HG03280 (cell line): ENCODE measurements at regions not wholly inside any gene's neighbourhood (a gene's known extent, or its start where the extent isn't known, plus 50 kb on each side); places are given as distances from the start of the nearest gene placed in this dataset.

Source experiments
- ATAC-seq: cut with Tn5 transposase; IDR thresholded peaks from one replicate; pipeline ENCODE4 v1.9.1; 2021; ENCODE audit warnings: mild to moderate bottlenecking, moderate library complexity; ENCODE audit not compliant: unreplicated experiment

DNA sequence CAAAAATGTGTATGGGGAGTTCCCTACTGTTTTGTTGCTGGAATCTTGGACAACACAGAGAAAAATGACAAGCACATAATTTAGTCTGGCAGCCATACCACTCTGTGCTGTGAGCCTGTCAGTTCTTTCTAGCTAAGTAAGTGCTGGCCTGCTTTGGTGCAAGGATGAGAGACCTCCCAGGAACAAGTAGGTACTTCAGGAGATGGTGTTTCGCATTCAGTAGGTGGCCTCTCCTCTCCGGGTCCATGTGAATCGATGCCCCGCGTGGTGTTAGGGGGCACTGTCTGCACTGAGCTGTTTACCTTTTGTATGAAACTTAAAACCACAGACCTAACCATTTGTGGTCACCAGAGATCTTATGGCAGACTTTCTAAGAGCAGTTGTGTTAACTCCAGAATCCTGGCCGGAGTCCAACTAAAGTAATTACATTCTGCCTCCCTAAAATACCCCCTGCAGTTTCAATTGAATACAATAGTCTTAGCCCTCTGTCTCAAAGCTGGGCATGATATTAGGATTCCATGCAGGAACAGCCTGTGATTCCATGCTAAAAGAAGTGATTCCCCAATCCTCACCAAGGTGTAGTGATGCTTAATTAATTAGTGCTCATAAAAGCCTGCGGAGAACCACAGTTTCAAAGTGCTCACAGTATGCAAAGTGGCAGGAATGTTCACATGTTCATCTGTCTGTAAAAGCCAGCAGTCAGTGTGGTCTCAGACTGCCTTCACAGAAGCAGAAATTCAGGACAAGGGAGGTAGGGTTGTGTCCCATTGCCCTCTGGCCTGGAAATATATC is 64.2 kb downstream of the LLPH start:
- no peak for ATAC-seq

DNA sequence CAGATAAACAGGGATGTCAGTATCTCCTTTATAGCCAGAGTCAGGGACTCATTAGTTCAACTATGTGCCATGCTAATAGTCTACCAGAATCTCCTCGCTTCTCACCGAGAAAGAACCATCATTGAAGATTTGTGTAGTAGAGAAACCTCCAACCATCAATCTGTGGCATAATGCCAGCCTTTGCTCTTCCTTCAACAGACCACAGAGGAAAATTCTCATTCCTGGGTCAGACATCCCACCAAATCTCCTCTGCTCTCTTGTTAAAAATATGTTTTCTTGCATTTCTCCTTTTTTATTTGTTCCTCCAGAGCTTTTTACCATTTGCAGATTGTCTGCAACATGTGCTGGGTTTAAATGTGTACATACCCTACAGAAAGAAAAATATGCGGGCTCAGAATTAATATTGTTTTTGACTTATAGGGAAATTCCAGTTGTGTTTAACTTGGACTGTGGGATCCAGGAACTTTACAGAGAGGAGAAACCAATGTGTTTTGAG is 64.9 kb downstream of the LLPH start:
- no peak for ATAC-seq

DNA sequence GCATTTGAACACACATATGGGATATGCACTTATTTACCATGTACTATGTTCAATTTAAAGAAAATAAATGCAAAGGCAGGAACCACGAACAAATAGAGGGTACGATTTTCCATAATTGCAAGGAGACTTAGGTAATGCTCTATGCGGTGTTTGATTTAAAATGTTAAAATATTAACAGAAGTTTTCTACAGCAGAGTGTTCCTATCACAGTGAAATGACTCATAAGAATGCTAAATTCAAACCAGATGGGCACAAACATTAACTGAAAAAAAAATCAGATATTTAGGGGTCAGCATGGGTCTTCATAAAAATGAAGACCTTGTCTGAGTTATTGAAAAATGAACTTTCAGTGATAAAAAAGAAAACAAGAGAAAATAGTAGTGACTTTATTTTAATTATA is 65.4 kb downstream of the LLPH start:
- no peak for ATAC-seq

DNA sequence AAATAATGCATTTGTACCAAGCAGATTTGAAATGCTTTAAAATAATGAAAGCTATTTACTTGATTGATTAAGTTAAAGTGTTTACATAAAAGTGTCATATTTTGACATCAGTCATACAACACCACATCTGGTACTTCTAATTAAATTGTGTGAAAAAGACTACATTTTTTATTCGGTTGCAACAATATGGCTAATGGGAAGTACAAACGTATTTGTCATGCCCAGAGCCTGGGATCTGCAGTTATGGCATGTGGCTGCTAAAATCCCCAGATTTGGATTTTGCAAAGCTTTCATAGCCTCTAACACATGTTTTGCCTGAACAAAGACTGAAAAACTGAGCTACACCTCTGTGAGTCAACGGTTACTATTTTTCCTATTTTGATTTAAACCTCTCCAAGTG is 66.6 kb downstream of the LLPH start:
- no peak for ATAC-seq

DNA sequence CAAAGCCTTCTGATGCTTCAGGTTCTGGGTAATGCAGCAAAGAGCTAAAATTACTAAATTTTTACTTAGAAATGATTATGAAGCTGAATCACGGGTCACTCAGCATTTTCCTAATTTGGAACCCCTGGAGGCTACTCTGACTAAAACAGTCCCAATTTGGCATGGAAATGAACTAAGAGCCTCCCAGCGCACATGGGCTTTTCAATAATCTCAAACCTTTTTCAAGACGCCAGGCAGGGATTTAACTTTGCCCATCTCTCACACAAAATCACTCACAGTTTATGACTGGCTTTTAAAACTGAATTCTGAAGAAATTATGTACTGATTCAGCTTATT is 68.3 kb downstream of the LLPH start:
- ATAC-seq, result no peak

DNA sequence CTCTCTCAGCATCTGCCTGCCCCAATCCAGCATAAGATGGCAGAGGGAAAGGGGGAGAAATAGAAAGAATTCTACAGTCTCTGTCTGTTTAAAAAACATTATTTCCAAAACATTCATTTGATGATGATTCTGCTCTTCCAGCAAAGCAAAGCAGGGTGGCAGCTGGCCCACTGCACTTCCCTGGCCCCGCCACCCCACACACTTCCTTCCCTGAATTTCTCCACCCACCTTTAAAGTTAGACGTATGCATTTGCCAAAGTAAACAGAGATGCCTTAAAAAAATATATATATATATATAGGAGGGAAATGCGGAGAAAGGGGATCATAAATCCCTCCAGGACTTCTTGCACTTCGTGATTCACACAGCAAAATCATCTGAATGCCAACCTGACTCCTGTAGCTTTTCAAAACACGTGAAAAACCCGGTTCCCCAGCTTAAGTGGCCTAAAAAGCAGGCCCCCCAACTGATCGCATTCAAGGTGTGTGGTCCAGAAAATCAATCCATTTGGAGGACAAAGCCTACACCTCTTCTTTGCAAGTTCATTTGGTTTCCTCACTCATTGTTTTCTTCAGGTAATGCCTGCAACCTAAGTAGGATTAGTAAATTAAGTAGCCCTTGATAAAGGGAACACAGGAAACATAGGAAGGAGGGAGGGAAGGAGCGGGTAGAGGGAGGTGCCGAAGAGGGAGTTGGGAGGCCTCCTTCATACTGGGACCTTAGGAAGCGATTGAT is 68.8 kb downstream of the LLPH start:
- ATAC-seq, result no peak

DNA sequence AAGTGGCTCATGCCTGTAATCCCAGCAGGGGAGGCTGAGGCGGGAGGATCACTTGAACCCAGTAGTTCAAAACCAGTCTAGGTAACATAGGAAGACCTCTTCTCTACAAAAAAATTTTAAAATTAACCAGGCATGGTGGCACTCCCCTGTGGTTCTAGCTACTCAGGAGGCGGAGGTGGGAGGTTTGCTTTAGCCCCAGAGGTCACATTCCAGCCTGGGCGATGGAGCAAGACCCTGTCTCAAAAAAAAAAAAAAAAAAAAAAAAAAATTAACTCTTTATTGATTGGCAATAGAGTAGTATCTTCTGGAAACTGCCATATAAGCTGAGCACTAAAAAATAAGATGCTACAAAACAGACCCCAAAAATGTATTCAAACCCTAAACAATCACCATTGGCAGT is 69.5 kb downstream of the LLPH start:
- ATAC-seq, result no peak

DNA sequence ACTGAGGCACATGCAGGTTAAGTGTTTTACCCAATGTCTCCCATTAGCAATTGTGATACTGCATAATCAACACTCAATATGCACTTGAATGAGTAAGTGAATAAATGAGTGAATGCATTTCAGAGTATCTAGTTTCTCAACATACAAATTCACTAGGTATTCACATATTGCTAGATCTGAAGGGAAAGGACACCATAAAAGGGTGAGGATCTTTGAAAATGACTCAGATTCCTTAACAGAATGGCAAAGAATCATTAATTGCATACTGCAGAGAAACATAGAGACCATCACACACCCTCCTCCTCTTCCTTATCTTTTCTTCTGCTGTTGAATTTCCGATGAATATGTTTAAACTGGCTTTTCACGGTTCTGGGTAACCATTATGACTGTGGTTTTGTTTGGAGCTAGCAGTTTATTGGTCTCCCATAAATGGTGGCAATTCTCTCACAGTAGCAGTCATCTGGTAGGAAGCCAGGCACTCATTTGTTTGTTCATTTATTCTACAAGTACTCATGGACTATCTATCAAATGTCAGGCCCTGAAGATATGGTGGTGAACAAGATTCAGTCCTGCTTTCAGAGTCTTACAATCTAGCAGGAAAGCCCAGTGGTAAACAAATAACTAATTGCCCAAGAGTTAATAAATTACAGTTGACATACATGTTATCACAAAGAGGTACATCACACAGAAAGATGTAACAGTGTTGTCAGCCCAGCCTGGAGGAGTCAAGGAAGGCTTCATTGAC is 70.2 kb downstream of the LLPH start:
- ATAC-seq, result no peak

DNA sequence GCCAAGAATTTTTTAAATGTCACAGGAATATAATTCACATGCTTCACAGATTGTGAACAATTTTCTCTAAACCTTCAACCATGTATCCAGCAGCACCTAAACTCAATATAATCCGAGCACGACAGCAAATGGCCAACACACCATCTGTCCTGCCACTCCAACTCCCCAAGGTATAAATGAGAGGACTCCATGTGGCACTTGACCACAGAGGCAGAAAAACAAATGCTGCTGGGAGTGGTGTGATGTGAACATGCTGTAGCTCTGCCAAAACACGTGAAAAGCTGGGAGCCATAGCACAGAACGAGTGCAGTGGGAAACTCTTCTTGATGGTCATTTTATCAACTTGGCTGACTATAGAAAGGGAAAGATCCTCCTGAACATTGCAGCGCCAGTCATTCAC is 70.9 kb downstream of the LLPH start:
- ATAC-seq, result no peak

DNA sequence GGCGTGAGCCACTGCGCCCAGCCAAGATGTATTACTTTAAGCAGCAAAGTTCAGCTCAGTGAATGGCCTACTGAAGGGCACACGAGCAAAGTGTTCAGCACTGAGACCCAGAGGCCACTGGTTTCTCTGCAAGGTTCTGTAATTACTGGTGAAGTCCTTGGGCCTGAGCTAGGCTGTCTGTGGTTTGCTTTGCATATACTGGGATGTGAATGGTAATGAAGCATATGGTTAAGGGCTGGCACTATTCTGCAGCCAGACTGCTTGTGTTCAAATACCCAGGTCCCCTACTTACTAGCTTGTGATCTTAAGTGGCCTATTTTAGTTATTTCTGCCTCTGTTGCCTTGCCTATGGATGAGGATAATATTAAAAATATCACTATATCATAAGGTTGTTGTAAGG is 72.0 kb downstream of the LLPH start:
- no peak for ATAC-seq

DNA sequence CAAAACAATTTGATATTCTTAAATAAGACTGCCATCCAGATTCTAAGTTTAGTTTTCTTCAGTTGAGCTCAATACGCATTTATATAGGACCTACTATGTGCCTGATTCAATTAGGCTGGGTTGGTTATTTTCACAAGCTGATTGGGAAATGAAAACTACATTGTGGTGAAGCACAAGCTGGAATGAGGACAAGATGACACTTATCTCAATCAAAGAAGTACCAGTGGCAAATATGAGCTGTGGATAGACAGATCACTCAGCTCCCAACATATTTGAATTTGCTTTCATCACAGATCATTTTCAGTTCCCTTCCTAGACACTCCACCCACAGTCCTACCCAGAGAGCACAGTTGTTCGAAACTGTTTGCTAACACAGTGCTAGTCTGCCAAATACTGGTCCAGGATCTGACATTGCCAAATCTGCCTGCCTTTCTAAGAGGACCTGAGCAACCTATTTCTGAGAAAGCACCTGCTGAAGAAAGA is 74.7 kb downstream of the LLPH start:
- peak; percentile 82 for ATAC-seq

DNA sequence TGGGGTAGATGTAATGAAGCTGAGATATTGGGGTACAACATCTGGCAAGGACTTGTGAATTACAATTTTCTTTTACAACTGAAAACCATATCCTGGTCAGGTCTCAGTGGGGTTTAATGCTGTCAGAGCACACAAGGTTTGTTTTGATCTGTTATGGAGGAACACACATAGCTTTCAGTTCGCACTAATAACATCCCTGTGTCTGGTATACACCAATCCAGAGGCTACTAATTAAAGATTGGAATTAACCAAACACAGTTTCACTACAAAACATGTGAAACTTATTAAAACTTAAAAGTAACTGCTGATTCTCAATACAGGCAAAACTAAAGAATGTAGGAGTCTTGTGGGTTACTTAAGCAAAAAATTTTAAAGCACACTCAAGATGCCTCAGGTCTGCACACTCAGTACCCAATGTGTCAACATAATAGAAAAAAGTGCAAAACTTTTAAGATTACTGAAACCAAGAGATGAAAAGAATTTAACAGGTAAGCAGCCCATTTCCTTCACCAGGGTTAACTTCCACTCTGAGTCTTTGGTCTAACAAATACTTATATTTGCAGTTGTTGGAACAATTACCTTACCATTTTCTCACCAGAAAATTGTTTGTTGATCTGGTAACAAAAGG is 77.4 kb downstream of the LLPH start:
- ATAC-seq, result no peak

DNA sequence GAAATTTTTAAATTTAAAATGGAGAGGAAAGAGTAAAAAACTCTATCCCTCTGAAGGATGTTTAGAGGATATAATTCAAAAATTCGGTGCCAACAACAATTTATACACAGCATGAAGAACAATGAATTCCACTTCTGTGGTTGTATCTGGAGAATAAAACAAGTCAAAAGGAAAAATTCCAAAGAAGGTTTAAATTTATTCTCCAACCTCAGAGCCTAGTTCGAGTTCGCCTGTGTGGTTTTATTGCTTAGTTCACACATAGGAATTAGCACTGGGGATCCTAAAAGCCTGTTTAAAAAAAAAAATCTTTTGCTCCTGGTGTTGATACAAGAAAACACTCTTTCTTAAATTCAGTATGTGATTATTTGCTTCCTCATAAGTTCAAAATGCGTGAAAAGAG is 79.2 kb downstream of the LLPH start:
- no peak for ATAC-seq

DNA sequence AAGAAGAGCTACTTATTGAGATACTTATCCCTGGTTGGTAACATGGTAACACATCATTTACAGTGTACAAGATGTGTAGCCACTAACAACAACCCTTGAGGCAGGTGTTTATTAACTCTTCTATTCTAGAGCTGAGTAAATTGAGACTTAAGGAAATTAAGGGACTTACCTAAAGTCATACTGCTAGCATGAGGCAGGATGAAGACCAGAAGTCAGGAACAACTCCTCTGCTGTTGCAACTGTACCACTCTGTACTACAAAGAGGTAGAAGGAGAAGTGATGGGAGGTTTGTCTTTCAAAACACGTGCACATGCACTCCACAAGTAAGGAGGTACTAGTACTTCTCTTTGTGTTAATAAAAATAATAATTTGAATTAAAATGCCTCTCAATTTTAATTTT is 79.9 kb downstream of the LLPH start:
- no peak for ATAC-seq

DNA sequence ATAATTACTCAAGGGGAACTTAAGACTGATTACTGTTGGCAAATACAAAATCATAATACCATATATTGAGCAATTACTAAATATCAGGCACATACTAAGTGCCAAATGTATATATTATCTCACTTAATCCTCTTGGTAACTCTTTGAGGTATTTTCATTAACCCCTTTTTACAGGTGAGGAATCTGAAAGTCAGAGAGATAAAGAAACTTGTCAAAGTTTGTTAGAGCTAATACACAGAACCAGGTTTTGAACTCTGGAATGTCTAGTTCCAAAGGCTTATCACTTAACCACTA is 80.3 kb downstream of the LLPH start:
- no peak for ATAC-seq

DNA sequence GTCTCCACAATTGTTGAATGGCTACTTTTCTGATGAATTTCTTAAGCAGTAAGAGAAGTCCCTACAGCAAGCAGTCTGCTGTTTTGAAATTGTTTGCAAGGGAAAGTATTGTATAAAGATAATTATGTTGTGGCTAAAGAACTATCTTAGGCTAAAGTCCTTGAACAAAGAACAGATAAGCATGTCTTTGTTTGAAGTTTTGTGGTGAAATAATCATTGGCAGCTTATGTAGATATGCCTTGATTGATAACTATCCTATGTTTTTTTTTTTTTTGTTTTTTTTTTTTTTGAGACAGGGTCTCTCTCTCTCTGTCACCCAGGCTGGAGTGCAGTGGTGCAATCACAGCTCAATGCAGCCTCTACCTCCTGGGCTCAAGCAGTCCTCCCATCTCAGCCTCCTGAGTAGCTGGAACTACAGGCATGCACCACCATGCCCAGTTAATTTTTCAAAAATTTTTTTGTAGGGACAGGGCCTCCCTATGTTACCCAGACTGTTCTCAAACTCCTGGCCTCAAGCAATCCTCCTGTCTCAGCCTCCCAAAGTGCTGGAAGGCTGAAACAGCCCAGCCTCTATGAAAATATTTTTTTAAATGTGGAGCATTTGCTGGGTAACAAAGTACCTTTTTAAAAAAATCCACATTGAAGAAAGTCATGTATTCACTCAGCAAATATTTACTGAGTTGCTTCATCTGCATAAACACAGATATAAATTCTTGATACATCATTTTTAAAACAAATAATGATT is 80.8 kb downstream of the LLPH start:
- ATAC-seq, result no peak

DNA sequence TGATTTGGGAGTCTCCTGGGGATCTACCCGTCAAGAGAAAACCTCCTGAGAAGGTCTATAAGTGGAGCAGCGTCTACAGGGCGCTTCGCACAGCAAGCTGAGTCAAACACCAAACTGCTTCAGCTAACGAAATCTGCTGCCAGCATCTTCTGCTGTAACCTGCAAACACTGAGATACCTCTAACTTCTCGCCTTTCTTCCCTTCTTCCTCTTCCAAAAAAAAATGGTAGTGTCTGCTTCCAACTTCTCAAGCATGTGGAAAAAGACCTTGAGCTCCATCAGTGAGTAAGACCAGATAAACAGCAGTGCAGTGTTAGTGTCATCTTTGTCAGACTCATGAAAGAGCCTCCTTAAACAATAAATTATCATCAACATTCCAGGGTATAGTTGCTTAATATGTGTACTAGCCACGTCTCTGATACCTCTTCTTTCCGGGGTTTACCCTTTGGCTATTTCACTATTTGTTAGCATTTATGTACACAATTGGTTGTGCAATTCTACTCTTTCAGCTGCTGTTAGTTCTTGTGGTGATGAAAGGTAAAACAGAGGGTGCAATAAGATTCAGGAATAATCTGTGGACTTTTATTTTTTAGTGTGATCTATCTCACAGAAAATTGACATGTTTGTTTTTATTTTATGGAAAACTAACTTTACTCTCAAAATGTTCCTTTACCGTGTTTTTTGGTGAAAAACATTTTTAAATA is 81.6 kb downstream of the LLPH start:
- ATAC-seq, result no peak

DNA sequence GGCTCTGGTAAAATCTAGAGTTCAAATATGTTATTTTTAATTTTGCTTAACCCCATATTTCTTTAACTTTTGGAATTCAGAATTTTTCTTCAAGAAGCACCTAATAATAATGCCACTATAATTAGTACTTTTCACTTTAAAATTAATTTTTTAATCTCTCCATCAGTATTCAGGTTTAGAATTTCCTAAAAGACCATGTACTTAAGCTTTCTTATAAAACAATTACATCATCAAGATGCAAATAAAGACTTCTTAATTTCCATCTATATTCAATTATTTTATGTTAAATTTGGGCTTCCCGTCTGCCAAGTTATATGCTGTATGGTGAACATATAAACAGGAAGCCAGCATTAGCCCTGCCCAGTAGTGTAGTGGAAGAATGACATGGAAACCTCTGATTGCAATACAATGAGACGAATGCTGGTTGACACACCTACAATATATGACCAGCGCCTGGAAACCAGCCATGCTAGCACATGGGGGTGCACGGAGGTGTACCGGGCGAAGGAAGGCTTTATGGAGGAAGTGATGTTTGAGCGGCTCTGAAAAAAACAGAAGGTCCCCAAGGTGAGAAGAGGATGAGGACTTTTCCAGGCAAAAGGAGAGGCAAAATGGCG is 82.2 kb downstream of the LLPH start:
- no peak for ATAC-seq

DNA sequence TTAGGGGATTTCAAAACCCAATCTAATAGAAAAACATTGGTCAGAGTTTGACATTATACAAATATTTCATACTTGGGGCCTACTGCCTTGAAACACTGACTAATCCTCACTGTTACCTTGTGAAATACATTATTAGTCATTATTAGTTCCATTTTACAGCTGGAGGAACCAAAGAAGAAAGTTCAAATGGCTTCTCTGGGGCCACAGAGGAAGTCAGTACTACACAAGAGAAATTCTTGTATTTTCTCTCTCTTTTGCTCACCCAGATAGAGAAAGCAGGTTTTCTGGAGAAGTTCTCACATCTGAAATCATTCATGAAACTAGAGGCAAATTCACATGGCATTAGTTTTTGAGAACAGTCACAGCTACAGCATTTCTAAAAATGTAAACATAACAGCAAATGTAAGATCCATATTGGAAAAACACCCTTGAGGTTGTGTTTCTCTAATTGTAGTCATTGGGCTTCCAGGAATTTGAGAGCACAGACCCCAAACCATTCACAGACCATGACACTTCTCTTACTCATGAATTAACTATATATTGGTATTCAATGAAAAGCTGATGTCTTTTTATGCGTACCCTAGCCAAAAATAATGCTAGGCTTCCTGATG is 83.0 kb downstream of the LLPH start:
- ATAC-seq, result peak; percentile 93
